NCI-H2029 (cell line): ENCODE measurements at regions not wholly inside any gene's neighbourhood (a gene's known extent, or its start where the extent isn't known, plus 50 kb on each side); places are given as distances from the start of the nearest gene placed in this dataset.

ENCODE experiments used
- DNase-seq: peaks from one replicate; lab custom pipeline; 2025; lab: John Stamatoyannopoulos, UW

DNA sequence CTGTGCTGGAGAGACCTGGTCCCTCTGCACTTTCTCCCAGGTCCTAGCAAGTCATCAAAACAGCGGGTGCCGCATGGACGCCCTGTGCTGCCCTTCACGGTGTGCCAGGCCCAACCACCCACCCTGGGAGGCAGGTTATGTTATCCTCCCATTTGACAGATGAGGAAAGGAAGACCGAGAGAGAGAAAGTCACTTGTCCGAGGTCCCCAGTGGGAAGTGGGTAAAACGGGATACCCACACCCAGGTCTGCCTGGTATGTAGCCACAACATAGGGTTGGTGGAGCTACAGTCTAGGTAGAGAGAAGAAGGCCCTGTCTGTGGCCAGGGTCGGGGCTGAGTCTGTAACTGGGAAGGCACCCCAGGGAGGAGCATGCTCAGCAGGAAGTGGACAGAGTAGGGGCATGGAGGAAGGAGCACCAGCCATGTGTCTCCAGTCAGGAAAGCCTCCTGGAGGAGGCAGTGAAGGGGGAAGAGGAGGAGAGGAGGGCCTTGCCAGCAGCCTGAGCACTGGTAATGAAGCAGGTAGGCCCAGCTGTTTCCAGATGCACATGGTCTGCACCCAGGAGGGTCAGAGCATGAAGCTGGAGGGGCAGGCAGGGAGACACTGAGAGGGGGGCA lies 98.4 kb downstream of the ZFP36L2 start:
- no peak for DNase-seq

- DNase-seq = peak; percentile 4
These were observed 99.0 kb downstream of the ZFP36L2 start for GRCh38 chr2:43127208-43127940.

- no peak for DNase-seq
These were observed 99.6 kb downstream of the ZFP36L2 start for GRCh38 chr2:43126817-43127207.

DNA sequence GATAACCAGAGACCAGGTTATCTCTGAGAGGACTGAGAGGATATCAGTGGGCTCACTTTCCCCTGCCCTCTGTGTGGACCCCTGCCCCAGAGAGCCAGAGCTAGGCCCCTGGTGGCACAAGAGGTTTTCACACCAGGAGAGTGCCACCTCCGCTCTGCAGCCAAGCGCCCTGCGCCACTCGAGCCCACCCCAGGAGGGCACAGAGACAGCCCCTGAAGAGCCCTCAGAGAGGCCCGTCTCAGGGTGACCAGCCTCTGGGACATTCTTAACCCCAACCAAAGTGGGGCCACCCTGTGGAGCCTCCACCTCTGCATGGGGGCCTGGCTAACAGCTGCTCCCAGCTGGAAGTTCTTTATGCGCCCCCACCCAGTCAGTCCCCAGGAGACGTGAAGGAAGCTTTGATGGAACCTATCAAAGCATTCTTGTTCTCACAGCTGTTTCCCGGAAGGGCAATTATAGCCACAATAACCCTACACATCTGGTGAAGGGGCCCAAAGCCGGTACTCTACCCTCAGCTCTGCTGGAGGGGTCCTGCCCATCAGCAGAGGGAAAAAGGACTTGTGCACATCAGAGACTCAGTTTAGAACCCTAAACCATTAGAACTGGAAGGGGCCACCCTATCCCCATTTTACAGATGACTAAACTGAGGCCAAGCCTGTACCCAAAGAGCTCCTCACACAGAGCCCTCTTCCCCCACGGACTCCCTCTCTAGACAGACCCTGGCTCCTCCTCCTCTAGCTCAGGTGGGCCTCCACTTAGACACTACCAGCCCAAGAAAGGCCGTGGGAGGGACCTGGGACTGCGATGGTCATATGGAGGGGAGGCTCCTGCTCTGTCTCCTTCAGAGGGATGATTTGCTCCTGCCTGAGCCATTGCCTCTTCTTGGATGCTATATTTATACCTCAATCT lies 101.1 kb downstream of the ZFP36L2 start:
- DNase-seq = no peak

GRCh38 chr2:43124687-43125057 lies 101.7 kb downstream of the ZFP36L2 start:
- DNase-seq = no peak

- no peak for DNase-seq
These were observed 102.3 kb downstream of the ZFP36L2 start for GRCh38 chr2:43123981-43124686.

GRCh38 chr2:43123486-43123885 lies 102.9 kb downstream of the ZFP36L2 start:
- DNase-seq = no peak

DNA sequence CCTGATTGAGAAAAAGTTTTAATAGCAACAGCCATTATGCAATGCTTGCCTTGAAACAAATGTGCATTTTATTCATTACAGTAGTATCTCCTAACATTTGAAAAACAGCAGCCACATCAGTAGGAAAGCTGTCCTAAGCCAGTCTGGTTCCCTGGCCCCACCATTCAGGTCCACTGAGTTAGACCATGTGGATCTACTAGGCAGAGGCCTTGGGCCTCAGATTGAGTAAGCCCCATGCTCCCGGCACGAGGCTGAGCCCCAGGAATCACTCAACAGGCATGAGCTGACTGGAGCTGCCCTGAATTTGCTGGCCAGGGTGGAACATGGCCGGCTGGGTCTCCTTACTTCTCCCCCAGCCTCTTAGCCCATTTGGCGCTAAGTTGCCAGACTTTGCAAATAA lies 103.4 kb downstream of the ZFP36L2 start:
- DNase-seq = no peak

GRCh38 chr2:43121580-43122314 lies 104.7 kb downstream of the ZFP36L2 start:
- no peak for DNase-seq

DNA sequence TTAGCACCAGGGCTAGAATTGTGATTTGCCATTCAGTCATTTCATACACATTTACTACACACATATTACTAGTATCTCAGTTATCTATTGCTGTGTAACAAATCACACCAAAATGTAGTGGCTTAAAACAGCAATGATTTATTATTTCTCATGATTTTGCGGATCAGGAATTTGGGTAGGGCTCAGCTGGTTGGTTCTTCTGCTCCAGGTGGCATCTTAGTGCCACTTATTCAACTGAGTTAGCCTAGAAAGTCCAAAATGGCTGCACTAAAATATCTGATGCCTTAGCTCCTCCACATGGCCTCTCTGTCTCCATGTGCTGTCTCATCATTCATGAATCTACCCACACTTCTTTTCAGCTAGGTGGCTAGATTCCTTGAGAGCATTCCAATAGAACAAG lies 107.1 kb downstream of the ZFP36L2 start:
- no peak for DNase-seq

- no peak for DNase-seq
These were observed 108.8 kb downstream of the ZFP36L2 start for GRCh38 chr2:43117521-43118143.

GRCh38 chr2:43116988-43117387 lies 109.4 kb downstream of the ZFP36L2 start:
- DNase-seq = no peak

DNA sequence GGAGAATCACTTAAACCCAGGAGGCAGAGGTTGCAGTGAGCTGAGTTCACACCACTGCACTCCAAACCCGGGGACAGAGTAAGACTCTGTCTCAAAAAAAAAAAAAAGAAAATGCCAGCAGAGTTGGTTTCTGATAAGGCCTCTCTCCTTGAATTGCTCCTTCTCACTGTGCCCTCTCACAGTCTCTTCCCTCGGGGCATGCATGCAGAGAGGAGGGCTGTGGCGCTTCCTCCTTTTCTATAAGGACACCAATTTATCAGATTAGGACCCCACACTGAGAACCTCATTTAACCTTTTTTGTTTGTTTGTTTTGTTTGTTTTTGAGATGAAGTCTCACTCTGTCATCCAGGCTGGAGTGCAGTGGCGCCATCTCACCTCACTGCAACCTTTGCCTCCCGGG lies 110.5 kb downstream of the ZFP36L2 start:
- DNase-seq = no peak

- DNase-seq = peak; percentile 56
These were observed 112.2 kb downstream of the ZFP36L2 start for GRCh38 chr2:43114210-43114609.

DNA sequence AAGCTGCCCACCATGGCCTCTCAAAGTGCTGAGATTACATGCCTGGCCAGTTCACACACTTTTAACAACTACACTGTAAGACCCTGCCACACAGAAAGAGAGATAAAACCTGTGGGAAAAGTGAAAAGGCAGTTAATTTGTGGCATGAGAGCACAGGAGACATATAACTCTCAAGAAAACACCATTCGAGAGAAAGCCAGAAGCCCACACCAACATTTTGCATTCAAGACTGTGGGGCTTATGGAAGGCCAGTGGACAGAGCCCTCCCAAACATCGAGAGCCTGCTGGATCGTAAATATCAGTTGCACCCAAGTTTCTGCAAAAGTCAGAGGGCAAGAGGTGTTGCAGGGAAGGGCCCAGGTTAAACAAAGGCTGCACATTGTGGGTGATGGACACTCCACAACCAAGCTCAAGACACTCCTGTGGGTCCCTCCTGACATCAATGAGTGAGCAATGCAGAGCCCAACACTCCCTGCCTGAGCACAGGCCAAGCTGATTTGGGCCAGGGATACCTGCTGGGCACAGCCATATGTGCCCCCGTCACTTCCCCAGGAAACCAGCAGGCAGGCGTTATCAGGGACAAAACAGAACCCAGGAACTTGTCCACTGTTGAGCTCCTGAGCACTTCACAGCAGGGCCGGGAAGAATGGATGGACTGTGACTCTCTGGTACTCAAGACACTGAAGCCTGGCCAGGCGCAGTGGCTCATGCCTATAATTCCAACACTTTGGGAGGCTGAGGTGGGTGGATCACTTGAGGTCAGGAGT lies 114.4 kb downstream of the ZFP36L2 start:
- DNase-seq = no peak

GRCh38 chr2:43110442-43110871 lies 115.9 kb downstream of the ZFP36L2 start:
- DNase-seq = no peak

DNA sequence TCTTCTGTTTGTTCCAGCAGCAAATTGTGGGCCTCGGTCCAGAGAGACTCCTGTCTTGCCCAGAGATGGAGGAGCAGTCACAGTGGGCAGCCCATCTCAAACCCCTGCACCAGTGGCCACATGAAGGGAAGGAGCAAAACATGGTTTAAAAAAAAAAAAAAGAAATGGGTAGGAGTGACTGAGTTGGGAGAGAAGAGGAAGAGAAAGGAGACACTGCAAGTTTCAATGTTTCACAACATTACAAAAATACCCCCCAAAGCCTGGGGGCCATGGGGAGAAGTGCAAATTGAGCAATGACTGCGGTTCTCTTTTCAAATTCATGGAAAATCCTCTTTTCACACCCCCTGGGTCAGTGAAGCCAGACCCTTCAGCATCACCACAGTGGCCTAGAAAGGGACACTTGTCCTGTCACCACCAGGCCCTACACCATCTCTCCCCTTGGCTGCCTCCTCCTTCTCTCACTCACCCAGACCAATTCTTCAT lies 117.1 kb downstream of the ZFP36L2 start:
- no peak for DNase-seq

DNA sequence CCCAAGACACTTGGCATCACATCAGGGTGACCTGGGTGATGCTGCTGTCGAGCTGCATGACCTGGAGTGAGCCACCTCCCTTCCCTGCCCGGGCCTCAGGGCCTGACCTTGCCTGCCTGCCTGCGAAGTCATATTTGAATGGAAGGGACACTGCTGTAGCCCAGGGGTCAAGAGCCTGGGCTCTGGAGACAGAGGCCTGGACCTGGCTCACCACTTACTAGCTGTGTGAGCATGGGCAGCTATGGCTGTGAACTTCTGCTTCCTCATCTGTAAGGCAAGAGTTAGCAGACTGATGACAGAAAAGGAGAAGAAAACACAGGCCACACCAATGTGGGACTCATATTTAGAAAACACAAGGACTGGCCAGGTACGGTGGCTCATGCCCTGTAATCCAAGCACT lies 118.7 kb downstream of the ZFP36L2 start:
- no peak for DNase-seq

- no peak for DNase-seq
These were observed 119.6 kb downstream of the ZFP36L2 start for GRCh38 chr2:43106559-43107527.
